BJ (cell line): ENCODE measurements at regions not wholly inside any gene's neighbourhood (a gene's known extent, or its start where the extent isn't known, plus 50 kb on each side); places are given as distances from the start of the nearest gene placed in this dataset.

Source experiments
- CTCF ChIA-PET: fragments of 350-600 bp; formaldehyde crosslinking; extraction: SDS; loops from one replicate; lab custom pipeline; 2021; ENCODE audit warnings: antibody characterized with exemption, inconsistent platforms; lab: Yijun Ruan, JAX
- POLR2A ChIA-PET: fragments of 300-600 bp; sonication (Branson Sonifier 250); formaldehyde crosslinking; extraction: SDS; loops from one replicate; lab custom pipeline; 2021; ENCODE audit warnings: antibody characterized with exemption; lab: Charles Lee
- DNase-seq: peaks from one replicate; pipeline ENCODE4 v3.0.0-alpha.2; 2011; ENCODE audit warnings: low read depth
- H3K27me3 ChIP-seq: 2 replicates; pipeline ENCODE4 v1.6.0; 2011; ENCODE audit warnings: low read length; ENCODE audit not compliant: control insufficient read depth, insufficient read depth
- H3K36me3 ChIP-seq: 2 replicates; pipeline ENCODE4 v1.5.1; 2011; ENCODE audit warnings: low read length; ENCODE audit not compliant: control insufficient read depth, insufficient read depth
- H3K4me3 ChIP-seq: 2 replicates; pipeline ENCODE4 v1.5.1; 2011; ENCODE audit warnings: low read depth, mild to moderate bottlenecking, control low read depth, low read length
- TF ChIP-seq, protein P1 (sequence below): IDR thresholded peaks from 2 replicates; pipeline ENCODE4 v1.5.1; 2011; ENCODE audit warnings: low read depth, mild to moderate bottlenecking, control low read depth, inconsistent platforms, low read length, moderate library complexity; ENCODE audit not compliant: insufficient read depth

DNA sequence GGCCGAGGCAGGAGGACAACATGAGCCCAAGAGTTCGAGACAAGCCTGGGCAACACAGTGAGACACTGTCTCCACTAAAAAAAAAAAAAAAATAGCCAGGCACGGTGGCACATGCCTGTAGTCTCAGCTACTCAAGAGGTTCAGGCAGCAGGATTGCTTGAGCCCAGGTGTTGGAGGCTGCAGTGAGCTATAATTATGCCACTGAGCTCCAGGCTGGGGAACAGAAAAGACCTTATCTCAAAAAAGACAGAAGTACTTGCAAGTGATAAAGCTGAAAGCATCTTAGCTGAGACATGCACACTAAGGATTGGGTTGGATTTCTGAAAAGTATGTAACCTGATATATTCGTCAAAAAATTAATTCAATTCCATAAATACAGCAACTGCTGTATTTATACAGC, 68.4 kb downstream of the PPP1R3C start:
- CTCF ChIA-PET: interaction anchor here (1.5 to 2.0 kb wide), 2 partner anchors 12 to 15 kb away, joined by 4 to 6 read pairs; no protein-coding TSS in a partner anchor

More for the DNA sequence above, 68.4 kb downstream of the PPP1R3C start:
- Histone ChIP-seq H3K27me3 (peaks cover 2% of the 10 kb centered on the region; the same call in 1 of the 2 replicates), H3K36me3 (no peaks in the 10 kb centered on the region), H3K4me3 (no peak overlapping the region)
- no peak for DNase-seq
- POLR2A ChIA-PET: no interaction called here
- TF ChIP-seq, protein P1, sequence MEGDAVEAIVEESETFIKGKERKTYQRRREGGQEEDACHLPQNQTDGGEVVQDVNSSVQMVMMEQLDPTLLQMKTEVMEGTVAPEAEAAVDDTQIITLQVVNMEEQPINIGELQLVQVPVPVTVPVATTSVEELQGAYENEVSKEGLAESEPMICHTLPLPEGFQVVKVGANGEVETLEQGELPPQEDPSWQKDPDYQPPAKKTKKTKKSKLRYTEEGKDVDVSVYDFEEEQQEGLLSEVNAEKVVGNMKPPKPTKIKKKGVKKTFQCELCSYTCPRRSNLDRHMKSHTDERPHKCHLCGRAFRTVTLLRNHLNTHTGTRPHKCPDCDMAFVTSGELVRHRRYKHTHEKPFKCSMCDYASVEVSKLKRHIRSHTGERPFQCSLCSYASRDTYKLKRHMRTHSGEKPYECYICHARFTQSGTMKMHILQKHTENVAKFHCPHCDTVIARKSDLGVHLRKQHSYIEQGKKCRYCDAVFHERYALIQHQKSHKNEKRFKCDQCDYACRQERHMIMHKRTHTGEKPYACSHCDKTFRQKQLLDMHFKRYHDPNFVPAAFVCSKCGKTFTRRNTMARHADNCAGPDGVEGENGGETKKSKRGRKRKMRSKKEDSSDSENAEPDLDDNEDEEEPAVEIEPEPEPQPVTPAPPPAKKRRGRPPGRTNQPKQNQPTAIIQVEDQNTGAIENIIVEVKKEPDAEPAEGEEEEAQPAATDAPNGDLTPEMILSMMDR: no peak
